HCT116 (cell line): ENCODE measurements at regions not wholly inside any gene's neighbourhood (a gene's known extent, or its start where the extent isn't known, plus 50 kb on each side); places are given as distances from the start of the nearest gene placed in this dataset.

Experiments
- ATAC-seq: fragments of 200-7000 bp; cut with Tn5 transposase; 2 replicates; pipeline ENCODE4 v1.9.1; 2020; ENCODE audit warnings: mild to moderate bottlenecking, moderate library complexity
- BruUV-seq: library from RNA; stranded (reverse); fragments of 400-500 nt; replicated peaks from 2 replicates; lab custom pipeline; 2021; lab: Mats Ljungman, UMichigan
- CTCF ChIA-PET: fragments of 300-600 bp; sonication (Branson Sonifier 250); formaldehyde crosslinking; loops from one replicate; lab custom pipeline; 2021; ENCODE audit warnings: antibody characterized with exemption; lab: Charles Lee
- POLR2A ChIA-PET: fragments of 300-600, 350-600 bp; sonication (Branson Sonifier 250); formaldehyde crosslinking; loops from one replicate; lab custom pipeline; 2021; ENCODE audit warnings: antibody characterized with exemption; lab: Charles Lee
- RAD21 ChIA-PET, 2 experiments: fragments of 300-600 bp; sonication (Branson Sonifier 250); formaldehyde crosslinking; loops; one replicate each; lab custom pipeline; 2023; ENCODE audit warnings: low total read pairs in 2 of 2; ENCODE audit not compliant: uncharacterized antibody in 2 of 2, unreplicated experiment in 2 of 2, low non-redundant PET in 1 of 2; lab: Charles Lee
- DNase-seq: peaks from one replicate; pipeline ENCODE4 v3.0.0-alpha.2; 2010; ENCODE audit warnings: low read depth, low spot score
- H2AFZ ChIP-seq: fragments of 200-600 bp; shearing (Covaris generic), sonication (generic); 2 replicates; pipeline ENCODE4 v1.6.1; 2017; ENCODE audit warnings: low read depth, mixed run types, mixed read lengths, antibody characterized with exemption, low read length; ENCODE audit not compliant: poor library complexity, severe bottlenecking
- H3K27ac ChIP-seq: 2 replicates; pipeline ENCODE4 v1.5.1; 2012; ENCODE audit warnings: low read depth, low read length
- H3K27me3 ChIP-seq: fragments of 200-600 bp; sonication (generic); 2 replicates; pipeline ENCODE4 v1.6.1; 2016; ENCODE audit warnings: mixed run types, low read length, mixed read lengths; ENCODE audit not compliant: insufficient read depth
- H3K36me3 ChIP-seq, 2 experiments: fragments of 200-500 bp in 1 of 2; fragments of 200-600 bp in 1 of 2; sonication (Bioruptor generic) in 1 of 2; sonication (generic) in 1 of 2; 2 replicates each; pipeline versions ENCODE4 v1.5.1 to v1.6.1; 2014 to 2016; ENCODE audit warnings: low read length in 2 of 2, inconsistent platforms in 1 of 2, mixed read lengths in 1 of 2, mixed run types in 1 of 2; ENCODE audit not compliant: insufficient read depth in 2 of 2, control insufficient read depth in 1 of 2
- H3K4me1 ChIP-seq, 2 experiments: fragments of 200-600 bp in 1 of 2; sonication (generic) in 1 of 2; 2 replicates each; pipeline versions ENCODE4 v1.5.1 to v1.6.1; 2012 to 2017; ENCODE audit warnings: low read length in 2 of 2, inconsistent platforms in 1 of 2, mild to moderate bottlenecking in 1 of 2, mixed read lengths in 1 of 2, mixed run types in 1 of 2, moderate library complexity in 1 of 2; ENCODE audit not compliant: insufficient read depth in 2 of 2, control insufficient read depth in 1 of 2
- H3K4me2 ChIP-seq: fragments of 200-600 bp; sonication (generic); 2 replicates; pipeline ENCODE4 v1.6.1; 2017; ENCODE audit warnings: mixed run types, low read length, mixed read lengths
- H3K4me3 ChIP-seq, 2 experiments: fragments of 200-600 bp in 1 of 2; sonication (generic) in 1 of 2; replicated peaks in 1 of 2; 2 replicates each; pipeline ENCODE4 v1.5.1; 2011 to 2016; ENCODE audit warnings: low read length in 2 of 2, control low read depth in 1 of 2, low read depth in 1 of 2, mild to moderate bottlenecking in 1 of 2, mixed read lengths in 1 of 2, mixed run types in 1 of 2
- H3K79me2 ChIP-seq: fragments of 200-600 bp; sonication (generic); 2 replicates; pipeline ENCODE4 v1.6.1; 2017; ENCODE audit warnings: mild to moderate bottlenecking, mixed run types, low read length, moderate library complexity, mixed read lengths; ENCODE audit not compliant: insufficient read depth
- H3K9ac ChIP-seq: fragments of 200-600 bp; sonication (generic); 2 replicates; pipeline ENCODE4 v1.6.1; 2016; ENCODE audit warnings: low read length, mixed read lengths
- H3K9me2 ChIP-seq: fragments of 200-600 bp; sonication (generic), shearing (Covaris generic); 2 replicates; pipeline ENCODE4 v1.6.1; 2017; ENCODE audit warnings: mixed run types, mild to moderate bottlenecking, moderate library complexity; ENCODE audit not compliant: insufficient read depth
- H3K9me3 ChIP-seq, 2 experiments: fragments of 200-500 bp in 1 of 2; fragments of 200-600 bp in 1 of 2; sonication (Bioruptor generic) in 1 of 2; sonication (generic) in 1 of 2; 2 replicates each; pipeline ENCODE4 v1.6.1; 2014 to 2017; ENCODE audit warnings: low read length in 2 of 2, mixed read lengths in 2 of 2, inconsistent platforms in 1 of 2, low read depth in 1 of 2, mild to moderate bottlenecking in 1 of 2, mixed run types in 1 of 2, moderate library complexity in 1 of 2; ENCODE audit not compliant: control insufficient read depth in 1 of 2, insufficient read depth in 1 of 2
- H4K20me1 ChIP-seq: fragments of 200-600 bp; sonication (generic), shearing (Covaris generic); 2 replicates; pipeline ENCODE4 v1.6.1; 2017; ENCODE audit warnings: mixed run types, mild to moderate bottlenecking, moderate library complexity; ENCODE audit not compliant: insufficient read depth
- ATF3 ChIP-seq: IDR thresholded peaks from 2 replicates; pipeline ENCODE4 v1.6.1; 2012
- CBX3 ChIP-seq: IDR thresholded peaks from 2 replicates; pipeline ENCODE4 v1.6.1; 2012; ENCODE audit warnings: low read depth
- CEBPB ChIP-seq: IDR thresholded peaks from 2 replicates; pipeline ENCODE4 v1.6.1; 2012; ENCODE audit warnings: low read depth
- CTCF ChIP-seq, 3 experiments: fragments of 200-600 bp in 1 of 3; sonication (generic) in 1 of 3; IDR thresholded peaks in 2 of 3; conservative IDR thresholded peaks in 1 of 3; 2 replicates each; pipeline ENCODE4 v1.5.1; 2012 to 2017; ENCODE audit warnings: low read depth in 2 of 3, low read length in 2 of 3, antibody characterized with exemption in 1 of 3, borderline replicate concordance in 1 of 3, control low read depth in 1 of 3, mild to moderate bottlenecking in 1 of 3, mixed read lengths in 1 of 3, mixed run types in 1 of 3, moderate library complexity in 1 of 3; ENCODE audit not compliant: insufficient read depth in 1 of 3
- EGR1 ChIP-seq: IDR thresholded peaks from 2 replicates; pipeline ENCODE4 v1.6.1; 2012; ENCODE audit warnings: low read depth
- ELF1 ChIP-seq: IDR thresholded peaks from 2 replicates; pipeline ENCODE4 v1.6.1; 2012; ENCODE audit warnings: low read depth, borderline replicate concordance
- EZH2 ChIP-seq: fragments of 200-600 bp; sonication (generic); IDR thresholded peaks from 2 replicates; pipeline ENCODE4 v1.6.1; 2017; ENCODE audit warnings: antibody characterized with exemption, mixed run types
- EZH2phosphoT487 ChIP-seq: fragments of 200-600 bp; IDR thresholded peaks from 2 replicates; pipeline ENCODE4 v1.6.1; 2018; ENCODE audit warnings: antibody characterized with exemption, borderline replicate concordance
- FOSL1 ChIP-seq: IDR thresholded peaks from 2 replicates; pipeline ENCODE4 v1.6.1; 2012; ENCODE audit warnings: low read depth
- MAX ChIP-seq: IDR thresholded peaks from 2 replicates; pipeline ENCODE4 v1.6.1; 2012
- POLR2A ChIP-seq: IDR thresholded peaks from 2 replicates; pipeline ENCODE4 v1.7.0; 2011; ENCODE audit warnings: borderline replicate concordance; ENCODE audit not compliant: insufficient read depth, insufficient read length; ENCODE audit errors: extremely low read depth
- POLR2AphosphoS5 ChIP-seq: IDR thresholded peaks from 2 replicates; pipeline ENCODE4 v1.6.1; 2011; ENCODE audit warnings: mild to moderate bottlenecking, low read depth, low read length, moderate library complexity
- RAD21 ChIP-seq: IDR thresholded peaks from 2 replicates; pipeline ENCODE4 v1.6.1; 2012; ENCODE audit warnings: low read depth, mild to moderate bottlenecking
- SIN3A ChIP-seq: IDR thresholded peaks from 2 replicates; pipeline ENCODE4 v1.6.1; 2012; ENCODE audit warnings: low read depth
- SP1 ChIP-seq: IDR thresholded peaks from 2 replicates; pipeline ENCODE4 v1.6.1; 2012; ENCODE audit warnings: low read depth
- SRF ChIP-seq: IDR thresholded peaks from 2 replicates; pipeline ENCODE4 v1.6.1; 2012; ENCODE audit warnings: low read depth
- TCF7L2 ChIP-seq: IDR thresholded peaks from 2 replicates; pipeline ENCODE4 v1.7.0; 2011; ENCODE audit warnings: borderline replicate concordance, inconsistent platforms; ENCODE audit not compliant: insufficient read depth, insufficient read length; ENCODE audit errors: extremely low read depth
- ZFX ChIP-seq: fragments of 450-650 bp; IDR thresholded peaks from 2 replicates; pipeline ENCODE4 v1.6.1; 2017
- intact Hi-C: fragments of 100-400 bp; cut with micrococcal nuclease; formaldehyde crosslinking; loops from 2 replicates; pipeline ENCODE4 v1.10.0; 2022

DNA sequence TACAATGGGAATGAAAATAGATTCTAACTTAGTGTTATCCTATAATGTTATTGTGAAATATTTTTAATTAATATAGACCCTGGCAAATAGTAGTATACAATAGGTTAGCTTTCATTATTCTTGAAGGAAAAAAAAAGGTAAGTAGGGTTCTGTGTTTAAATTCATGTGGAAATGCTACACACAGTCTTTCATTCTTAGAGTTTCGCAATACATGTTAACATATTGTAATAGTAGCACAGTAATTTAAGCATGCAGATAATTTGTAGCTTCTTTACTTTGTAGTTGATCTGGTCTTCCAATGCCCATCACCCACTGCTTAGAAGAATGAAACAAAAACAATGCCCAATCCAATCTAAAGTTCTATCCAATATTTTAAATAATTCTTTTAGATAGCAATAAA is 54.8 kb upstream of the MSTN start:
- POLR2A ChIA-PET = no interaction called here
- H3K9ac ChIP-seq = no peak overlapping the region
- DNase-seq = no peak
- no peak for ATAC-seq
- CTCF ChIA-PET = interaction anchor here (1.3 kb wide), 1 partner anchor 28 kb away, joined by 3 read pairs; no protein-coding TSS in a partner anchor
- TF ChIP-seq FOSL1 (no peak), POLR2AphosphoS5 (no peak), RAD21 (no peak), CEBPB (no peak), POLR2A (no peak), ATF3 (no peak), EGR1 (no peak), CTCF (IDR thresholded peaks at IDR 0.05 in 2 of 3, conservative IDR thresholded peaks at IDR 0.05 in 1 of 3; ENCODE audit: borderline replicate concordance in 1 of 3, insufficient read depth in 1 of 3, low read depth in 2 of 3, low read length in 2 of 3) (no peak), EZH2phosphoT487 (no peak), SRF (no peak), EZH2 (no peak), ZFX (no peak), ELF1 (no peak), CBX3 (no peak), SP1 (no peak), TCF7L2 (no peak), SIN3A (no peak), MAX (no peak)
- H4K20me1 ChIP-seq = no peaks in the 10 kb centered on the region
- no peak overlapping the region for H3K27ac ChIP-seq
- intact Hi-C loops = no loop called here
- RAD21 ChIA-PET = no interaction called here
- H3K4me1 ChIP-seq = no peaks in the 10 kb centered on the region
- no peaks in the 10 kb centered on the region for H3K9me3 ChIP-seq
- BruUV-seq = no TSS peak
- H3K4me3 ChIP-seq = no peak overlapping the region
- peaks cover 3% of the 10 kb centered on the region; the same call in 1 of the 2 replicates for H3K9me2 ChIP-seq
- no peaks in the 10 kb centered on the region for H3K79me2 ChIP-seq
- H3K27me3 ChIP-seq = no peaks in the 10 kb centered on the region
- no peak overlapping the region for H3K4me2 ChIP-seq
- H2AFZ ChIP-seq = no peak overlapping the region
- no peaks in the 10 kb centered on the region for H3K36me3 ChIP-seq
